ENCODE measurements at regions not wholly inside any gene's neighbourhood (a gene's known extent, or its start where the extent isn't known, plus 50 kb on each side); places are given as distances from the start of the nearest gene placed in this dataset.

DNA sequence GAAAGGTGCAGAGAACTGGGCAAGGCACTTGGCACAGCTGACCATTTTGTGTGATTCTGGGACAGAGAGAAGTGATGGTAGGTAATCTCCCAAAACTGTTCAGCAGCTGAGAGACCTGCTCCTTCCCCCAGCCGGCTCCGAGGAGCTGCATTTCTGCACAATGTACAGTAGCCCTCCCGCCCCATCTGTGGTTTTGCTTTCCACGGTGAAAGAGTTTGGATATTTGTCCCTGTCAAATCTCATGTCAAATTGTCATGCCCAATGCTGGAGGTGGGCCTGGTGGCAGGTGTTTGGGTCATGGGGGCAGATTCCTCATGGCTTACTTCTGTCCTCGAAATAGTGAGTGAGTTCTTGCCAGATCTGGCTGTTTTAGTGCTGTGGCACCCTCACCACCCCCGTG is 90.5 kb upstream of the CD99 start:
- Mint-ChIP-seq H3K27me3 (ENCODE audit: unreplicated experiment) (no peaks in the 10 kb centered on the region), H3K4me3 (ENCODE audit: unreplicated experiment) (no peak overlapping the region), H3K27ac (ENCODE audit: unreplicated experiment) (no peak overlapping the region), H3K4me1 (ENCODE audit: unreplicated experiment) (peaks cover 2% of the 10 kb centered on the region), H3K9me3 (ENCODE audit: unreplicated experiment) (no peaks in the 10 kb centered on the region), H3K36me3 (ENCODE audit: unreplicated experiment) (no peaks in the 10 kb centered on the region)
- no peak for DNase-seq (ENCODE audit: extremely low spot score, unreplicated experiment)
- TF ChIP-seq, protein P1, sequence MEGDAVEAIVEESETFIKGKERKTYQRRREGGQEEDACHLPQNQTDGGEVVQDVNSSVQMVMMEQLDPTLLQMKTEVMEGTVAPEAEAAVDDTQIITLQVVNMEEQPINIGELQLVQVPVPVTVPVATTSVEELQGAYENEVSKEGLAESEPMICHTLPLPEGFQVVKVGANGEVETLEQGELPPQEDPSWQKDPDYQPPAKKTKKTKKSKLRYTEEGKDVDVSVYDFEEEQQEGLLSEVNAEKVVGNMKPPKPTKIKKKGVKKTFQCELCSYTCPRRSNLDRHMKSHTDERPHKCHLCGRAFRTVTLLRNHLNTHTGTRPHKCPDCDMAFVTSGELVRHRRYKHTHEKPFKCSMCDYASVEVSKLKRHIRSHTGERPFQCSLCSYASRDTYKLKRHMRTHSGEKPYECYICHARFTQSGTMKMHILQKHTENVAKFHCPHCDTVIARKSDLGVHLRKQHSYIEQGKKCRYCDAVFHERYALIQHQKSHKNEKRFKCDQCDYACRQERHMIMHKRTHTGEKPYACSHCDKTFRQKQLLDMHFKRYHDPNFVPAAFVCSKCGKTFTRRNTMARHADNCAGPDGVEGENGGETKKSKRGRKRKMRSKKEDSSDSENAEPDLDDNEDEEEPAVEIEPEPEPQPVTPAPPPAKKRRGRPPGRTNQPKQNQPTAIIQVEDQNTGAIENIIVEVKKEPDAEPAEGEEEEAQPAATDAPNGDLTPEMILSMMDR (IDR thresholded peaks at IDR 0.05): no peak

DNA sequence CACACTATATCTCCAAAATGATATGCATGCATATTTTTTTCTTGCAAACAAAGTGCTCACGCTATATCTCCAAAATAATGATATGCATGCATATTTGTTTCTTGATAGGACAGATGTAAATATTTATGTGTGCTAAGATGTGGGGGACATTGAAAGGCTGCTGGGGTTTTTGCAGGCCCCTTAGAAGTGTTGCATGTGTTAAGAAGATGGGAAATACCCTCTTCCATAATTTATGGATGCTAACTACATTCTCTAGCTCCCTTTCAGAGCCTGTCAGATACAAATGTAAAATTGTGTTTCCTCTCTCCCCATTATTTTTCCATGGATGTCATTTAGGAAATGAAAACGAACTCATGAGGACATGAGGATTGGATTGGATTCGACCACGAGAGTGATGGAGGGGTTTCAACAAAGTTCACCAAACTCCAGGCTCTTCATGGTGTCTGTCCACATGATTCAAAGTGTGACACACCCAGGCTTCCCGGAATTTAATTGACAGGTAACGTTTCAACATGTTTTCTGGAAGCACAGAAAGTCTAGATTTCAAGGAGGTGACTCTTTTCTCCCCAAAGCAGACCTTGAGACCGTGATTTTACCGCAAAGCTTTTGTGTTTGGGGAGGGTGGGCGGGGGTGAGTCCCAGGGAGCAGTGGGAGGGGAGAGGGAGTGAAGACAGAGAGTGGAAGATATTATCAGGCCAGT is 94.4 kb upstream of the CD99 start:
- no peaks in the 10 kb centered on the region for H3K9me3 Mint-ChIP-seq (ENCODE audit: unreplicated experiment)
- TF ChIP-seq, protein P1 (IDR thresholded peaks at IDR 0.05): no peak
- no peaks in the 10 kb centered on the region for H3K27me3 Mint-ChIP-seq (ENCODE audit: unreplicated experiment)

DNA sequence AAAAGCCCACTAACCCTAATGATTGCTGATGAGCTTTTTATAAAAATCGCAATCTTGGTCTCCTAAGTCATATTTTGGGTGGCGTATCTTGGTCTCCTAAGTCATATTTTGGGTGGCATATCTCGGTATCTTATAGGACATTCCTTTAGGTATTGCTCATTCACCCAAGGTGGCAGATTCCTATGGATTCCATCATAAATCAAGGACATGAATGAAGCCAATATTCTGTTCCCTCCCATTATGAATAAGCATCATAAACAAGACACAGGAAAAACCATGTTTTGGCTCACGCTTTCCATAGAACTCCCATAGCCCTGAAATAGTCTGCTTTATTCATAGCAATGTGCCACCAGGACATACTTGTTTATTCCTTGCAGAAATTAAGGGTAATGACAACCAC is 95.0 kb upstream of the CD99 start:
- Mint-ChIP-seq H3K27ac (ENCODE audit: unreplicated experiment) (no peak overlapping the region), H3K36me3 (ENCODE audit: unreplicated experiment) (no peaks in the 10 kb centered on the region), H3K9me3 (ENCODE audit: unreplicated experiment) (no peaks in the 10 kb centered on the region), H3K27me3 (ENCODE audit: unreplicated experiment) (no peaks in the 10 kb centered on the region), H3K4me1 (ENCODE audit: unreplicated experiment) (peaks cover 14% of the 10 kb centered on the region), H3K4me3 (ENCODE audit: unreplicated experiment) (no peak overlapping the region)
- no peak for DNase-seq (ENCODE audit: extremely low spot score, unreplicated experiment)
- TF ChIP-seq, protein P1 (IDR thresholded peaks at IDR 0.05): no peak

More for the DNA sequence above, 94.4 kb upstream of the CD99 start:
- peaks cover 14% of the 10 kb centered on the region for H3K4me1 Mint-ChIP-seq (ENCODE audit: unreplicated experiment)
- H3K36me3 Mint-ChIP-seq (ENCODE audit: unreplicated experiment): no peaks in the 10 kb centered on the region
- no peak overlapping the region for H3K27ac Mint-ChIP-seq (ENCODE audit: unreplicated experiment)
- no peak overlapping the region for H3K4me3 Mint-ChIP-seq (ENCODE audit: unreplicated experiment)
- no peak for DNase-seq (ENCODE audit: extremely low spot score, unreplicated experiment)

DNA sequence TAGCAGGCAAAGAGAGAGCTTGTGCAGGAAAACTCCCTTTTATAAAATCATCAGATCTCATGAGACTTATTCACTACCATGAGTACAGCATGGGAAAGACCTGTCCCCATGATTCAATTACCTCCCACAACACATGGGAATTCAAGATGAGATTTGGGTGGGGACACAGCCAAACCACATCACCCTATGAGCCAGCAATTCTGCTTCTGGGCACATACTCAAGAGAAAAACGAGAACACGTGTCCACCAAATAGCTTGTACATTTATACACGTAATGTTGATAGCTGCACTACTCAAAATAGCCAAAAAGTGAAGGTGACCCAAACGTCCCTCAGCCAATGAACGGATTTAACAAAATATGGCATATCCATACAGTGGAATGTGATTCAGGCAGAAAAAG is 94.5 kb upstream of the DHRSX start:
- H3K27ac Mint-ChIP-seq (ENCODE audit: unreplicated experiment): no peak overlapping the region
- peaks cover 14% of the 10 kb centered on the region for H3K4me1 Mint-ChIP-seq (ENCODE audit: unreplicated experiment)
- no peak overlapping the region for H3K4me3 Mint-ChIP-seq (ENCODE audit: unreplicated experiment)
- DNase-seq (ENCODE audit: extremely low spot score, unreplicated experiment): no peak
- no peaks in the 10 kb centered on the region for H3K36me3 Mint-ChIP-seq (ENCODE audit: unreplicated experiment)
- TF ChIP-seq, protein P1 (IDR thresholded peaks at IDR 0.05): no peak
- H3K27me3 Mint-ChIP-seq (ENCODE audit: unreplicated experiment): no peaks in the 10 kb centered on the region
- no peaks in the 10 kb centered on the region for H3K9me3 Mint-ChIP-seq (ENCODE audit: unreplicated experiment)

DNA sequence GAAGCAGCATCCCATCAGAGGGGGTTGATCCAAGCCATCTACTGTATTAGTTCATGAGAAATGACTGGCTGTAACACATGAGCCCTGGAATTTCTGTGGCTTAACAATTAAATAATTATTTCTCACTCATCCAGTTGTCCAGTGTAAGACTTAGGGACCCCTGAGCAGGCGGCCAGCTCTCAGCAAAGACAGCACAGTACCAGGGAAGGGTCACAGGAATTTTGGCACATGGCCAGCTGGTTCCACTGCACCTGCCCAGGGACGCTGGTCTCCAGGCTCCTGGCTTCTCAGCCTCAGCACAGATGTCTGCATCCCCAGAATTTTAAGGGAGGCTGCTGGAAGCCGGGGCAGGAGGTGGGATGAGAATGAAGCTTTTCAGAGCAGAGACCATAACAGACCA is 93.7 kb upstream of the DHRSX start:
- TF ChIP-seq, protein P1 (IDR thresholded peaks at IDR 0.05): no peak
- no peak overlapping the region for H3K4me3 Mint-ChIP-seq (ENCODE audit: unreplicated experiment)
- H3K36me3 Mint-ChIP-seq (ENCODE audit: unreplicated experiment): no peaks in the 10 kb centered on the region
- no peaks in the 10 kb centered on the region for H3K27me3 Mint-ChIP-seq (ENCODE audit: unreplicated experiment)
- peaks cover 14% of the 10 kb centered on the region for H3K4me1 Mint-ChIP-seq (ENCODE audit: unreplicated experiment)
- no peaks in the 10 kb centered on the region for H3K9me3 Mint-ChIP-seq (ENCODE audit: unreplicated experiment)
- no peak overlapping the region for H3K27ac Mint-ChIP-seq (ENCODE audit: unreplicated experiment)
- DNase-seq (ENCODE audit: extremely low spot score, unreplicated experiment): no peak

Measured in osteocyte (in vitro differentiated cells).